ENCODE measurements at regions not wholly inside any gene's neighbourhood (a gene's known extent, or its start where the extent isn't known, plus 50 kb on each side); places are given as distances from the start of the nearest gene placed in this dataset.

GRCh38 chr9:134487066-134487710, 154.4 kb upstream of the COL5A1 start:
- no peak for DNase-seq

- DNase-seq: peak; percentile 25
Measured at GRCh38 chr9:134488331-134489280, 153.0 kb upstream of the COL5A1 start.

- no peak for DNase-seq
Measured at GRCh38 chr9:134489621-134490408, 151.8 kb upstream of the COL5A1 start.

GRCh38 chr9:134490446-134490845, 151.2 kb upstream of the COL5A1 start:
- DNase-seq: no peak

GRCh38 chr9:134491196-134491835, 150.3 kb upstream of the COL5A1 start:
- DNase-seq: no peak

GRCh38 chr9:134491856-134492255, 149.7 kb upstream of the COL5A1 start:
- no peak for DNase-seq

GRCh38 chr9:134492281-134492691, 149.3 kb upstream of the COL5A1 start:
- DNase-seq: no peak

GRCh38 chr9:134492721-134493460, 148.7 kb upstream of the COL5A1 start:
- no peak for DNase-seq

GRCh38 chr9:134493461-134494272, 147.9 kb upstream of the COL5A1 start:
- DNase-seq: no peak

GRCh38 chr9:134494273-134494815, 147.3 kb upstream of the COL5A1 start:
- no peak for DNase-seq

- no peak for DNase-seq
Measured at GRCh38 chr9:134494905-134495304, 146.7 kb upstream of the COL5A1 start.

- no peak for DNase-seq
Measured at GRCh38 chr9:134495881-134496412, 145.7 kb upstream of the COL5A1 start.

- DNase-seq: peak; percentile 23
Measured at GRCh38 chr9:134496413-134497282, 145.0 kb upstream of the COL5A1 start.

GRCh38 chr9:134497283-134497860, 144.2 kb upstream of the COL5A1 start:
- DNase-seq: no peak

- DNase-seq: no peak
Measured at GRCh38 chr9:134498814-134499166, 142.8 kb upstream of the COL5A1 start.

- no peak for DNase-seq
Measured at GRCh38 chr9:134500931-134501760, 140.5 kb upstream of the COL5A1 start.

- DNase-seq: no peak
Measured at GRCh38 chr9:134501761-134502265, 139.8 kb upstream of the COL5A1 start.

- DNase-seq: no peak
Measured at GRCh38 chr9:134502266-134502791, 139.3 kb upstream of the COL5A1 start.

All from T1000 (cell line).